Hepatocyte (in vitro differentiated cells): ENCODE measurements at regions not wholly inside any gene's neighbourhood (a gene's known extent, or its start where the extent isn't known, plus 50 kb on each side); places are given as distances from the start of the nearest gene placed in this dataset.

Experiments
- CTCF ChIP-seq: fragments of 200-600 bp; sonication (generic); IDR thresholded peaks from 2 replicates; pipeline ENCODE4 v1.5.1; 2016; ENCODE audit warnings: antibody characterized with exemption, mild to moderate bottlenecking; ENCODE audit not compliant: poor library complexity
- EZH2 ChIP-seq: fragments of 200-600 bp; sonication (generic); IDR thresholded peaks from 2 replicates; pipeline ENCODE4 v1.6.1; 2016; ENCODE audit warnings: antibody characterized with exemption, mild to moderate bottlenecking, borderline replicate concordance
- EZH2phosphoT487 ChIP-seq: fragments of 200-600 bp; sonication (generic); IDR thresholded peaks from one replicate; pipeline ENCODE4 v1.6.1; 2018; ENCODE audit warnings: antibody characterized with exemption, mild to moderate bottlenecking, low read depth, moderate library complexity; ENCODE audit not compliant: unreplicated experiment, severe bottlenecking

GRCh38 chr3:192038726-192039125 lies 577.8 kb downstream of the PYDC2 start:
- no peak for TF ChIP-seq CTCF
- TF ChIP-seq EZH2, result no peak
- TF ChIP-seq EZH2phosphoT487, result no peak
